ENCODE measurements at regions not wholly inside any gene's neighbourhood (a gene's known extent, or its start where the extent isn't known, plus 50 kb on each side); places are given as distances from the start of the nearest gene placed in this dataset.

- no peak overlapping the region for H2BK5ac ChIP-seq (ENCODE audit: low read length)
- H2BK120ac ChIP-seq (ENCODE audit: low read depth, low read length) = no peak overlapping the region
- H3K4ac ChIP-seq (ENCODE audit: low read length) = no peak overlapping the region
- H3K4me2 ChIP-seq (ENCODE audit: insufficient read depth, low read length, poor library complexity, severe bottlenecking) = no peak overlapping the region
- H3K4me1 ChIP-seq (ENCODE audit: control insufficient read depth in 2 of 2, insufficient read depth in 1 of 2, low read depth in 1 of 2, low read length in 2 of 2) = no peaks in the 10 kb centered on the region
- H3K9me3 ChIP-seq (replicated peaks in 1 of 2; ENCODE audit: control insufficient read depth in 2 of 2, insufficient read depth in 1 of 2, low read depth in 1 of 2, low read length in 2 of 2) = no peaks in the 10 kb centered on the region
- H3K9ac ChIP-seq (ENCODE audit: low read depth, low read length, poor library complexity) = no peak overlapping the region
- H3K27ac ChIP-seq (replicated peaks; ENCODE audit: low read length) = no peak overlapping the region
- no peak overlapping the region for H3K18ac ChIP-seq (ENCODE audit: low read length)
- no peak overlapping the region for H3K14ac ChIP-seq (ENCODE audit: low read length)
- no peak overlapping the region for H2BK12ac ChIP-seq (ENCODE audit: low read length)
- H4K91ac ChIP-seq (ENCODE audit: low read depth, low read length, poor library complexity) = no peak overlapping the region
- no peak overlapping the region for H2BK15ac ChIP-seq (ENCODE audit: low read length)
- H3K4me3 ChIP-seq (ENCODE audit: low read length in 2 of 2) = no peak overlapping the region
- no peaks in the 10 kb centered on the region for H3K36me3 ChIP-seq (replicated peaks in 1 of 2; ENCODE audit: control insufficient read depth in 2 of 2, insufficient read depth in 2 of 2, low read length in 2 of 2)
- H4K8ac ChIP-seq (ENCODE audit: low read depth, low read length) = no peak overlapping the region
- H2AFZ ChIP-seq (ENCODE audit: low read length) = no peak overlapping the region
- H3K79me1 ChIP-seq (ENCODE audit: low read depth, low read length) = no peaks in the 10 kb centered on the region
- H3K27me3 ChIP-seq (ENCODE audit: control insufficient read depth in 3 of 3, insufficient read depth in 3 of 3, low read depth in 1 of 3, low read length in 3 of 3) = no peaks in the 10 kb centered on the region
- WGBS, 2 donors (ENCODE audit: extremely low coverage in 2 of 2, insufficient read length in 2 of 2, insufficient replicate concordance in 1 of 2) = no CpG with 5 or more reads among the region's 3 CpGs
- no peak overlapping the region for H2AK5ac ChIP-seq (ENCODE audit: low read depth, low read length)
- DNase-seq (ENCODE audit: low spot score) = no peak
- H3K23ac ChIP-seq (ENCODE audit: low read depth, low read length, poor library complexity) = no peak overlapping the region
Observed at GRCh38 chr13:81714513-81714912, 1373.6 kb upstream of the SPRY2 start.

GRCh38 chr13:81713201-81713600 lies 1372.3 kb upstream of the SPRY2 start:
- no peak overlapping the region for H3K27ac ChIP-seq (replicated peaks; ENCODE audit: low read length)
- no peaks in the 10 kb centered on the region for H3K27me3 ChIP-seq (ENCODE audit: control insufficient read depth in 3 of 3, insufficient read depth in 3 of 3, low read depth in 1 of 3, low read length in 3 of 3)
- H3K9ac ChIP-seq (ENCODE audit: low read depth, low read length, poor library complexity) = no peak overlapping the region
- no peaks in the 10 kb centered on the region for H3K79me1 ChIP-seq (ENCODE audit: low read depth, low read length)
- no peak overlapping the region for H4K91ac ChIP-seq (ENCODE audit: low read depth, low read length, poor library complexity)
- no peak for DNase-seq (ENCODE audit: low spot score)
- H3K36me3 ChIP-seq (replicated peaks in 1 of 2; ENCODE audit: control insufficient read depth in 2 of 2, insufficient read depth in 2 of 2, low read length in 2 of 2) = no peaks in the 10 kb centered on the region
- H2BK15ac ChIP-seq (ENCODE audit: low read length) = no peak overlapping the region
- no peaks in the 10 kb centered on the region for H3K4me1 ChIP-seq (ENCODE audit: control insufficient read depth in 2 of 2, insufficient read depth in 1 of 2, low read depth in 1 of 2, low read length in 2 of 2)
- H2BK5ac ChIP-seq (ENCODE audit: low read length) = no peak overlapping the region
- H4K8ac ChIP-seq (ENCODE audit: low read depth, low read length) = no peak overlapping the region
- no peak overlapping the region for H3K4me3 ChIP-seq (ENCODE audit: low read length in 2 of 2)
- H2AFZ ChIP-seq (ENCODE audit: low read length) = no peak overlapping the region
- H3K4ac ChIP-seq (ENCODE audit: low read length) = no peak overlapping the region
- H3K9me3 ChIP-seq (replicated peaks in 1 of 2; ENCODE audit: control insufficient read depth in 2 of 2, insufficient read depth in 1 of 2, low read depth in 1 of 2, low read length in 2 of 2) = no peaks in the 10 kb centered on the region
- H3K23ac ChIP-seq (ENCODE audit: low read depth, low read length, poor library complexity) = no peak overlapping the region
- no peak overlapping the region for H3K14ac ChIP-seq (ENCODE audit: low read length)
- no CpG with 5 or more reads among the region's 2 CpGs for WGBS, 2 donors (ENCODE audit: extremely low coverage in 2 of 2, insufficient read length in 2 of 2, insufficient replicate concordance in 1 of 2)
- H3K4me2 ChIP-seq (ENCODE audit: insufficient read depth, low read length, poor library complexity, severe bottlenecking) = no peak overlapping the region
- H2BK12ac ChIP-seq (ENCODE audit: low read length) = no peak overlapping the region
- no peak overlapping the region for H2BK120ac ChIP-seq (ENCODE audit: low read depth, low read length)
- H2AK5ac ChIP-seq (ENCODE audit: low read depth, low read length) = no peak overlapping the region
- no peak overlapping the region for H3K18ac ChIP-seq (ENCODE audit: low read length)

GRCh38 chr13:81697826-81698225 lies 1356.9 kb upstream of the SPRY2 start:
- H3K14ac ChIP-seq (ENCODE audit: low read length) = no peak overlapping the region
- no peaks in the 10 kb centered on the region for H3K79me1 ChIP-seq (ENCODE audit: low read depth, low read length)
- no peak overlapping the region for H2BK120ac ChIP-seq (ENCODE audit: low read depth, low read length)
- H3K4ac ChIP-seq (ENCODE audit: low read length) = no peak overlapping the region
- H2BK15ac ChIP-seq (ENCODE audit: low read length) = no peak overlapping the region
- H3K36me3 ChIP-seq (replicated peaks in 1 of 2; ENCODE audit: control insufficient read depth in 2 of 2, insufficient read depth in 2 of 2, low read length in 2 of 2) = no peaks in the 10 kb centered on the region
- no peaks in the 10 kb centered on the region for H3K9me3 ChIP-seq (replicated peaks in 1 of 2; ENCODE audit: control insufficient read depth in 2 of 2, insufficient read depth in 1 of 2, low read depth in 1 of 2, low read length in 2 of 2)
- no peak overlapping the region for H4K91ac ChIP-seq (ENCODE audit: low read depth, low read length, poor library complexity)
- no peak overlapping the region for H3K4me3 ChIP-seq (ENCODE audit: low read length in 2 of 2)
- H2AK5ac ChIP-seq (ENCODE audit: low read depth, low read length) = no peak overlapping the region
- no peak overlapping the region for H2BK5ac ChIP-seq (ENCODE audit: low read length)
- no peak for DNase-seq (ENCODE audit: low spot score)
- no peak overlapping the region for H3K27ac ChIP-seq (replicated peaks; ENCODE audit: low read length)
- H3K9ac ChIP-seq (ENCODE audit: low read depth, low read length, poor library complexity) = no peak overlapping the region
- no CpG with 5 or more reads among the region's 4 CpGs for WGBS, 2 donors (ENCODE audit: extremely low coverage in 2 of 2, insufficient read length in 2 of 2, insufficient replicate concordance in 1 of 2)
- H3K4me1 ChIP-seq (ENCODE audit: control insufficient read depth in 2 of 2, insufficient read depth in 1 of 2, low read depth in 1 of 2, low read length in 2 of 2) = no peaks in the 10 kb centered on the region
- H2AFZ ChIP-seq (ENCODE audit: low read length) = peak overlapping the region; percentile 11
- no peaks in the 10 kb centered on the region for H3K27me3 ChIP-seq (ENCODE audit: control insufficient read depth in 3 of 3, insufficient read depth in 3 of 3, low read depth in 1 of 3, low read length in 3 of 3)
- no peak overlapping the region for H3K4me2 ChIP-seq (ENCODE audit: insufficient read depth, low read length, poor library complexity, severe bottlenecking)
- no peak overlapping the region for H2BK12ac ChIP-seq (ENCODE audit: low read length)
- no peak overlapping the region for H4K8ac ChIP-seq (ENCODE audit: low read depth, low read length)
- no peak overlapping the region for H3K18ac ChIP-seq (ENCODE audit: low read length)
- no peak overlapping the region for H3K23ac ChIP-seq (ENCODE audit: low read depth, low read length, poor library complexity)

- WGBS, 2 donors (ENCODE audit: extremely low coverage in 2 of 2, insufficient read length in 2 of 2, insufficient replicate concordance in 1 of 2) = no CpG with 5 or more reads among the region's 2 CpGs
Observed at GRCh38 chr13:81686877-81687276, 1346.0 kb upstream of the SPRY2 start.

More at GRCh38 chr13:81686877-81687276, 1346.0 kb upstream of the SPRY2 start:
- Histone ChIP-seq H3K4me3 (ENCODE audit: low read length in 2 of 2) (no peak overlapping the region), H2BK120ac (ENCODE audit: low read depth, low read length) (no peak overlapping the region), H2AFZ (ENCODE audit: low read length) (no peak overlapping the region), H4K8ac (ENCODE audit: low read depth, low read length) (no peak overlapping the region), H3K4me1 (ENCODE audit: control insufficient read depth in 2 of 2, insufficient read depth in 1 of 2, low read depth in 1 of 2, low read length in 2 of 2) (no peaks in the 10 kb centered on the region), H3K36me3 (replicated peaks in 1 of 2; ENCODE audit: control insufficient read depth in 2 of 2, insufficient read depth in 2 of 2, low read length in 2 of 2) (no peaks in the 10 kb centered on the region), H3K9ac (ENCODE audit: low read depth, low read length, poor library complexity) (no peak overlapping the region), H3K27ac (replicated peaks; ENCODE audit: low read length) (no peak overlapping the region), H3K9me3 (replicated peaks in 1 of 2; ENCODE audit: control insufficient read depth in 2 of 2, insufficient read depth in 1 of 2, low read depth in 1 of 2, low read length in 2 of 2) (no peaks in the 10 kb centered on the region), H4K91ac (ENCODE audit: low read depth, low read length, poor library complexity) (no peak overlapping the region), H2BK5ac (ENCODE audit: low read length) (no peak overlapping the region), H3K18ac (ENCODE audit: low read length) (no peak overlapping the region), H2BK15ac (ENCODE audit: low read length) (no peak overlapping the region), H2BK12ac (ENCODE audit: low read length) (no peak overlapping the region), H3K79me1 (ENCODE audit: low read depth, low read length) (no peaks in the 10 kb centered on the region), H3K14ac (ENCODE audit: low read length) (no peak overlapping the region), H3K27me3 (ENCODE audit: control insufficient read depth in 3 of 3, insufficient read depth in 3 of 3, low read depth in 1 of 3, low read length in 3 of 3) (no peaks in the 10 kb centered on the region), H3K4me2 (ENCODE audit: insufficient read depth, low read length, poor library complexity, severe bottlenecking) (no peak overlapping the region), H3K23ac (ENCODE audit: low read depth, low read length, poor library complexity) (no peak overlapping the region), H3K4ac (ENCODE audit: low read length) (no peak overlapping the region), H2AK5ac (ENCODE audit: low read depth, low read length) (no peak overlapping the region)
- DNase-seq (ENCODE audit: low spot score) = no peak

All from neuronal stem cell (in vitro differentiated cells).